ENCODE measurements at regions not wholly inside any gene's neighbourhood (a gene's known extent, or its start where the extent isn't known, plus 50 kb on each side); places are given as distances from the start of the nearest gene placed in this dataset.
"Not testable (repeated sequence)": the region's sequence is repeated elsewhere in the genome, so short reads cannot be mapped to it uniquely, and the experiment has no call there.

DNA sequence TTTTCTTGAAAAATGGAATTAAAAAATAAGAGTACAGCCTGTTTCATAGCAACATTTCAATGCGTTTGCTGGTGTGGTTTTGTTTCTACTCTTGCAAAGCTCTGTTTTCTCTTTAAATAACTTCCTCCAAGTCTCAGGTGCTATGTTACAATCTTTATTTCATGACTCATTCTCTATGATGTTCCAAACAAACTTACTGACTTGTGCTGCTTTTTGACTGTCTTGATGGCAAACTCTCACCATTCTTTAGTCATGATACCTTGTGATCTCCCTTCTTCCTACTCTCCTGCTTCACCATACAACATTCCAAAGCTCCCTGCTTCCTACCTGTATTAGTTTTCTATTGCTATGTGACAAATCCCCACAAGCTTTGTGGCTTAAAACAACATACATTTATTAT is 166.1 kb downstream of the C11orf91 start:
- no peaks in the 10 kb centered on the region for H3K9me3 Mint-ChIP-seq
- no peaks in the 10 kb centered on the region for H3K36me3 Mint-ChIP-seq (ENCODE audit: insufficient read depth)
- DNase-seq (no peak), ATAC-seq (no peak)
- no peak overlapping the region for H3K4me3 Mint-ChIP-seq
- H3K4me1 Mint-ChIP-seq (ENCODE audit: low read depth) = no peaks in the 10 kb centered on the region
- H3K27me3 Mint-ChIP-seq (ENCODE audit: low read depth) = peaks cover 19% of the 10 kb centered on the region

DNA sequence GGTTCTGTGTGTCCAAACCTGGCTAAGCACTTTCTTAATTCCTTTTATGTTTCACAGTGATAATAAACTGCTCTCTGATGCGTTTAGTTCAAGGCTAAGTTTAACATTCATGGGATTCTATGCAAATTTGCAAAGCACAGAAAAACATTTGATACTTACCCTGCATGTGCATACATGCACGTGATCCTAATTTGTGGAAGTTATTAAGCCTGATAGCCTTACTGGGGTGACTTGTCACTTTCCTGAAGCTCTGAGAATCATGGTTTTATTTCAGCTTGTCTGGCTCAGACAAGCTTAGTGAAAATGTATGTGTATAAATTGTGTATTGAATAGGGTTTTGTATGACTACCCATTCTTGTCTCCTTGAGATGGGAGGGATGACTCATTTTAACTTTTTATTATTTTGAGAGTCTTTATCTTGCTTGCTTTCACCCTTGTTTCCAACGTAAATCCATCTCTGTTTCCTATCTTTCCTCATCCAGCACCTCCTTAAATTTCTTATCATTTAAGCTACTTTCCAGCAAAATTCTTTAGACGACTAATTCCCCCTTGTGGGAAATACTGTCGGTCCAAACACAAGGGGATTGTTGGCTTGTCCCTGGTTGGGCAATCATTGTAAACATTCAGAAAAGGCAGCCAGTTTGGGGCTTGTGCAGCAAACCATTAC is 167.1 kb downstream of the C11orf91 start:
- Mint-ChIP-seq H3K4me1 (ENCODE audit: low read depth) (no peaks in the 10 kb centered on the region), H3K4me3 (no peak overlapping the region), H3K9me3 (no peaks in the 10 kb centered on the region), H3K36me3 (ENCODE audit: insufficient read depth) (no peaks in the 10 kb centered on the region), H3K27me3 (ENCODE audit: low read depth) (peaks cover 16% of the 10 kb centered on the region)
- no peak for DNase-seq
- no peak for ATAC-seq

DNA sequence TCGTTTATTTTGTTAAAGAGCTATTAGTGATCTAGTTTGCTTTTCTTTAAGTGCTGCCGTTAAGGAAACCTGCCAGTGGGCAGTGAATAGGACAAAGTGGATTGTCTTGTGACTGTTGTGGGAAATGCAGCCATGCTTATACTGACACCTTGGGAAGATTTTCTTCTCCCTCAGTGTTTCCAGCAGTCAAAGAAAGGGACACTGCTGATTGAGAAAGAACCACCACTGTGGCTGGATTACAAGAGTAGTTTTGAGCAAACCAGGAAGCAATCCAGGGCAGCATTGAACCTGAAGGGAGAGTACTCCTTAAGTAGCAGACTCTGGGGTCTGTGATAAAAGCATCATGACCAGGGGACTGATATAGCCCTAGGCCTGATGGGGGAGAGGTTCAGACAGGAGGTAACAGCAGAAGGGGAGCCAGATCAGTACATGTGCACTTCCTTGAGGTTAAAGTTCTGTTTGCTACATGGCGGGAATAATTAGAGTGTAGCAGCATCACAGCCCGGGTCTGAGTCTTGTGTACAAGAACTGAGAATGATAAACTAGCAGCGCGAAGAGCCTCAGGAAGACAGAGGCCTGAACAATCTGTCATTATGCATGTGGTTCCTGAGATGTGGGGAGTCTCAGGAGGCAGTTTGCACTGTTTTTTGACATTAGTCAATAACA is 167.8 kb downstream of the C11orf91 start:
- H3K27me3 Mint-ChIP-seq (ENCODE audit: low read depth) = peaks cover 16% of the 10 kb centered on the region
- no peak overlapping the region for H3K4me3 Mint-ChIP-seq
- no peaks in the 10 kb centered on the region for H3K9me3 Mint-ChIP-seq
- H3K36me3 Mint-ChIP-seq (ENCODE audit: insufficient read depth) = no peaks in the 10 kb centered on the region
- no peak for DNase-seq
- no peaks in the 10 kb centered on the region for H3K4me1 Mint-ChIP-seq (ENCODE audit: low read depth)
- ATAC-seq = no peak

DNA sequence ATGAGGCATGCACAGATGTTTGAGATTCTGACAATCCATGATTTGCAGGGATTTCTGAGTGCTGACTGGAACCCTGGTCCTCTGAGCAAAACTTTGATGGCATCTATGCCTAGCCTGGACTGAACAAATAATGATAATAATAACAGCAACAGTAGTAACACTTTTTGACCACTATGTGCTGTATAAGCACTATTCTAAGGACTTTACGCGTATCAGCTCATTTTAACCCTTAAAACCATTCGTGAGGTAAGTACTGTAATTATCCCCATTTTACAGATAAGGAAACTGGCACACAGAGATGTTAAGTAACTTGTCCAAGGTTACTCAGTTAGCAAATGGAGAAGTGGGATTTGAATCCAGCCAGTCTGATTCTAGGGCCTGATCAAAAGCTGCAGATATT is 168.4 kb downstream of the C11orf91 start:
- no peaks in the 10 kb centered on the region for H3K4me1 Mint-ChIP-seq (ENCODE audit: low read depth)

DNA sequence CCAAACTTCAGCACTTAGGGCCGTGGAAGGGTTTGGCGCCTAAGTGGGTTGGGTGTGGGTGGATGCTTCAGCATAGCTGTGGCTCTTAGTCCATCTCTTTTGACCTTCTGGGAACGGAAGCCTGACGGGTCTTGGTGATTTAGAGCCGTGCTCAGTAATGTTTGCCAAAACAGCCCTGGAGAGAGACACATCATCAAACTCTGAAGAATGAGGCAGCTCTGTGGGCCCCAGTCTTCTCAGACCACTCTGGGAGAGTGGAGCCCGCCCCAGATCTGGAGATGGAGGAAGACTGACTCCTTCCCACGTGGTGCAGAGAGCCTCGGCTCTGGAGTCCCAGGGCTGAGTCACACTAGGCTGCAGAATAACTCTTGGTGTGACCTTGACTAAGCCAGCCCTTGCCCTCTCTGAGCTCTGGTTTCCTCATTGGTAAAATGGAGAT is 168.9 kb downstream of the C11orf91 start:
- DNase-seq (no peak), ATAC-seq (no peak)
- H3K36me3 Mint-ChIP-seq (ENCODE audit: insufficient read depth) = no peaks in the 10 kb centered on the region
- peaks cover 14% of the 10 kb centered on the region for H3K27me3 Mint-ChIP-seq (ENCODE audit: low read depth)
- peaks cover 9% of the 10 kb centered on the region for H3K9me3 Mint-ChIP-seq
- H3K4me3 Mint-ChIP-seq = no peak overlapping the region
- no peaks in the 10 kb centered on the region for H3K4me1 Mint-ChIP-seq (ENCODE audit: low read depth)

More for the DNA sequence above, 168.4 kb downstream of the C11orf91 start:
- ATAC-seq (no peak), DNase-seq (no peak)
- peaks cover 4% of the 10 kb centered on the region for H3K9me3 Mint-ChIP-seq
- no peaks in the 10 kb centered on the region for H3K36me3 Mint-ChIP-seq (ENCODE audit: insufficient read depth)
- H3K27me3 Mint-ChIP-seq (ENCODE audit: low read depth) = peaks cover 15% of the 10 kb centered on the region
- no peak overlapping the region for H3K4me3 Mint-ChIP-seq

DNA sequence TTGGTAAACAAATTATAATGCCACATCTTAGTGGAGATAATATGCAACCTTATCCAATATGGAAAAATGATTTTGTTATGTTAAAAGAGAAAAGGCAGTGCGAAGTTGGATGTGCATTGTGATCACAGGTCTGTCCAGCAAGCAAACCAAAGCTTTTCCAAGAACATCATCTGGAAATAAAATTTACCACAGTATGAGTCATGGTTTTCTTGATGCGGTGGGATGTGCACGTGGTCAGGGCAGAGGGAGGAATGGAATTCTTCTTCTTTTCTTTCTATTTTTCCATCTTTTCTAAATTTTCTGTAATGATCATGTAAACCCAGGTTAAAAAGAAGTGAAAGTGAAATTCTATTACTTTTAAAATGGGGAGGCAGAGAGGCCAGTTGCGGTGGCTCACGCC is 169.8 kb downstream of the C11orf91 start:
- Mint-ChIP-seq H3K27me3 (ENCODE audit: low read depth) (peaks cover 15% of the 10 kb centered on the region), H3K9me3 (peaks cover 15% of the 10 kb centered on the region), H3K4me3 (no peak overlapping the region), H3K4me1 (ENCODE audit: low read depth) (no peaks in the 10 kb centered on the region), H3K36me3 (ENCODE audit: insufficient read depth) (no peaks in the 10 kb centered on the region)
- no peak for ATAC-seq
- DNase-seq = no peak

DNA sequence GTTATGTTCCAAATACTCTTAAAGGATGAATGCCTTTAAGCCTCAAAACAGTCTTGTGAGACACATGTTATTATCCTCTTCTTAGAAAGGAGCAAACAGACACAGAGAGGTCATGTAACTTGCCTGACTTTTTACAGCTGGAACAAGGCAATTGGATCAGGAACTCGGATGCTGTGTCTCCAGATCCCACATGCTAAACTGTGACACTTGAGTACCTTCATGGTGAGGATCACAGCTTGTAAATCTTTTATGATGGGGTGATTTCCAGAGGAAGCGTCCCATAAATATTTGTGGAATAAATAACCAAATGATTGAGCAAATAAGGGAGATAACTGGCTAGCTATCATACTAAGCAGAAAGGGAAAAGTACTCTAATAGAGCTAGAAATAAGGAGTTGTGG is 171.2 kb downstream of the C11orf91 start:
- Mint-ChIP-seq H3K4me1 (ENCODE audit: low read depth) (no peaks in the 10 kb centered on the region), H3K9me3 (peaks cover 15% of the 10 kb centered on the region)
- no peak for DNase-seq

DNA sequence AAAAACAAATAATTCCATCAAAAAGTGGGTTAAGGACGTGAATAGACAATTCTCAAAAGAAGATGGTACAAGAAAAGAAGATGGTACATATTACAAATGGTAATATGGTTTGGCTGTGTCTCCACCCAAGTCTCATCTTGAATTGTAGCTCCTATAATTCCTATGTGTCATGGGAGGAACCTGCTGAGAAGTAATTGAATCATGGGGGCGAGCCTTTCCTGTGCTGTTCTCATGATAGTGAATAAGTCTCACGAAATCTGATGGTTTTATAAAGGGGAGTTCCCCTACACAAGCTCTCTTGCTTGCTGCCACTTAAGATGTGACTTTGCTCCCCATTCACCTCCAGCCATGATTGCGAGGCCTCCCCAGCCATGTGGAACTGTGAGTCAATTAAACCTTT is 172.9 kb downstream of the C11orf91 start:
- Mint-ChIP-seq H3K27me3 (ENCODE audit: low read depth) (peaks cover 21% of the 10 kb centered on the region), H3K9me3 (peaks cover 15% of the 10 kb centered on the region)
- H3K4me3 Mint-ChIP-seq; ATAC-seq; H3K36me3 Mint-ChIP-seq (ENCODE audit: insufficient read depth); DNase-seq; H3K4me1 Mint-ChIP-seq (ENCODE audit: low read depth): not testable (repeated sequence)

More for the DNA sequence above, 171.2 kb downstream of the C11orf91 start:
- ATAC-seq = no peak
- Mint-ChIP-seq H3K4me3 (no peak overlapping the region), H3K27me3 (ENCODE audit: low read depth) (peaks cover 21% of the 10 kb centered on the region), H3K36me3 (ENCODE audit: insufficient read depth) (no peaks in the 10 kb centered on the region)

DNA sequence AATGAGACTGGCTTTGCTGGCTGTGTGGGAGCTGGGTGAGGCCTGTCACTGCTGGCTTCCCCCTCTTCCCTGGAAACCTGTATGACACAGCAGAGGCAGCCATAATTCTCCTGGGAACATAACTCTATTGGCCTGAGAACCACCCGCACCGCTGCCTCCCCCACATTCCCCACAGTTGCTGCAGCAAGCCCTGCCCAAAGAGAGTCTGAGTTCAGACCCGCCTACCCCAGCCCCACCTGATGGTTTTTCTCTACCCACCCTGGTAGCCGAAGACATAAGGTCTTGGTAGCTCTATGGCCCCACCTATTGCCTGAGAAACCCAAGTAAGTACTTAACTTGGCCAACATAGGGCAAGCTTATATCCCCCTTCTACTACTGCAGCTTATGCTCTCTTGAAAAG is 174.8 kb downstream of the C11orf91 start:
- DNase-seq (no peak), ATAC-seq (no peak)
- H3K4me1 Mint-ChIP-seq (ENCODE audit: low read depth) = no peaks in the 10 kb centered on the region
- peaks cover 15% of the 10 kb centered on the region for H3K9me3 Mint-ChIP-seq
- H3K27me3 Mint-ChIP-seq (ENCODE audit: low read depth) = peaks cover 18% of the 10 kb centered on the region
- H3K4me3 Mint-ChIP-seq = no peak overlapping the region
- no peaks in the 10 kb centered on the region for H3K36me3 Mint-ChIP-seq (ENCODE audit: insufficient read depth)

DNA sequence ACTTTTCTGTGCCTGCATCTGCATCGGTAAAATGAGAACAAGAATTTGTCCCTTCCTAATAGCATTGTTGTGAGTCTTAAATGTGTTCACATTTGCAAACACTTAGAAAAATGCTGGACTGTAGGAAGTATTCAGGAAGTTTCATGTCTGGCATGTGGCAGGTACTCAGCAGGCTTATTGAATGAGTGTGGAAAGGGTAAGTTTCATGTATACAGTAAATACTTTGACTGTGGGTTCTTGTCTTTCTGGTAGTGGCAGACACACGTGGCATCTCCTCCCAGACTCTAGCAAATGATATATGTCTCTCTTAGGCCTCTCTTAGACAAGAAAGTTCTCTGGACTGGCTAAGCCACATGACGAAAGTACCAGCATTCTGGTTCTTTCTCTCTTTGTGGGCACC is 179.2 kb downstream of the C11orf91 start:
- Mint-ChIP-seq H3K36me3 (ENCODE audit: insufficient read depth) (no peaks in the 10 kb centered on the region), H3K4me3 (no peak overlapping the region), H3K4me1 (ENCODE audit: low read depth) (no peaks in the 10 kb centered on the region), H3K9me3 (peaks cover 4% of the 10 kb centered on the region), H3K27me3 (ENCODE audit: low read depth) (peaks cover 19% of the 10 kb centered on the region)
- ATAC-seq = no peak
- no peak for DNase-seq

DNA sequence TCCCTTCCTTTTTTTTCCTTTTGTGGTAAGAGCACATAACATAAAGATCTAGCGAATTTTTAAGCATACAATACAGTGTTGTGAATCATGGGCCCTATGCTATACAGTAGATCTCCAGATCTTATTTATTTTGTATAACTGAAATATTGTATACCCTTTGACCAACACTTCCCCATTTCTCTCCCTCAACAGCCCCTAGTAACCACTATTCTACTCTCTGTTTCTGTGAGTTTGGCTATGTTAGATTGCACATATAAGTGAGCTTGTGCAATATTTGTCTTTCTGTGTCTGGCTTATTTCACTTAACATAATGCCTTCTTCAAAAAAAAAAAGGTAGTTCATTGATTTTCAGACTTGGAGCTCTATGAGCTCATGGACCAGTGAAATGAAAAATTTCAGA is 180.5 kb downstream of the C11orf91 start:
- no peak for ATAC-seq
- Mint-ChIP-seq H3K4me1 (ENCODE audit: low read depth) (no peaks in the 10 kb centered on the region), H3K36me3 (ENCODE audit: insufficient read depth) (no peaks in the 10 kb centered on the region), H3K9me3 (no peaks in the 10 kb centered on the region), H3K27me3 (ENCODE audit: low read depth) (peaks cover 21% of the 10 kb centered on the region), H3K4me3 (no peak overlapping the region)
- no peak for DNase-seq

DNA sequence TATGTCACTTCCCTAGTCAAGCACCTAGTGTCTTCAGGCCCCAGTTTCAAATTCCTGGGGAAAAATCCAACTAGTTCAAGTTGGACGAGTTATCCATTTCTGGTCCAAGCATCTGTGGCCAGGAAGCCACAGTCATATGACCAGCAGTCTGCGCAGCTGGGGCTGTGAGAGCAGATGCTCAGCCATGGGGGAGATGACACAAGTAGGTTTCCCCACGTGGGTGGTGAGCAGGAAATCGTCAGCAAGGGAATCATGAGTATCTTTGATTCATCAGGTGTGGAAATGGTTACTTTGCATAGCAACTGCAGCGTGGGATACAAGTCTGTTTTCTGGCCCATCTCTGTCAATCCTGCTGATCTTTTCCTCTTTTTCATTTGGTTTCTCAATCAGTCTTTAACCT is 185.3 kb downstream of the C11orf91 start:
- Mint-ChIP-seq H3K36me3 (ENCODE audit: insufficient read depth) (no peaks in the 10 kb centered on the region), H3K27me3 (ENCODE audit: low read depth) (peaks cover 22% of the 10 kb centered on the region), H3K9me3 (no peaks in the 10 kb centered on the region), H3K4me1 (ENCODE audit: low read depth) (no peaks in the 10 kb centered on the region), H3K4me3 (no peak overlapping the region)
- DNase-seq (no peak), ATAC-seq (no peak)

DNA sequence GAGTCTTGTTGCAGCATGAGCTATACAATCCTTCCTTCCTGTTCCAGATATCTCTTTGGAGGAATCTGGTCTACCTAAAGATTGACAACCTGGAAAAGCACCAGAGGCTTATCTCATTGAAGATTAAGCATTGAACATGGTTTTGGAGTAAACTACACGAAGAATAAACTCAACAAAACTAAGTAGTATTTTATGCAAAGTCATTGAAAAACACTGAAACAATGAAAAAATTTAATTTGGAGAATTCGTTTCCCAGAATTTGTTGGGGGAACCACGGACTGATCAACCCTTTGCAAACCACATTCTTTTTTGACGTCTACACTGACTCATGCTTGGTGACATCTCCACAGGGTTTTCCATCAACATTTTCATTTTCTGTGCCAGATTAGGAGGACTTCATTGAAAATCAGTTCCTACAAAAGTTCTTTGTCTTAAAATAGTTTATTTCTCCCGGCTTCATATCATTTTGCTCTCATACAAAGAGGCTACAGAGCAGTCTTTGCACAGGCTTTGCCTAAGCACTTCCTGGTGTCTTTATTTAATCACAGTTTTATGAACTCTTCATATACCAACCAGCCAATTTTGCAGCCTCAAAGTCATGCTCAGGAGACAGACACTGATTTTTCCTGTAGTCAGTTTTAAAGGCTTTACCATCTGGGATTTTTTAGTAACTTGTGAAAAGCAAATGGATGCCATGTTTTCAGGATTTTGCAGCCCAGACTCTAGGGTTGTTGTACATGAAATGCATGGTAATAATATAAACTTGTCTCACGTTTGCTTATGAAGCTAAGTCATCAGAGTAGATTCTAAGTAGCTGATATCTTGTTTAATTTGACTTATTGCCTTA is 186.3 kb downstream of the C11orf91 start:
- Mint-ChIP-seq H3K4me1 (ENCODE audit: low read depth) (no peaks in the 10 kb centered on the region), H3K36me3 (ENCODE audit: insufficient read depth) (no peaks in the 10 kb centered on the region), H3K9me3 (no peaks in the 10 kb centered on the region), H3K4me3 (no peak overlapping the region), H3K27me3 (ENCODE audit: low read depth) (peaks cover 22% of the 10 kb centered on the region)
- ATAC-seq = no peak
- DNase-seq = no peak

DNA sequence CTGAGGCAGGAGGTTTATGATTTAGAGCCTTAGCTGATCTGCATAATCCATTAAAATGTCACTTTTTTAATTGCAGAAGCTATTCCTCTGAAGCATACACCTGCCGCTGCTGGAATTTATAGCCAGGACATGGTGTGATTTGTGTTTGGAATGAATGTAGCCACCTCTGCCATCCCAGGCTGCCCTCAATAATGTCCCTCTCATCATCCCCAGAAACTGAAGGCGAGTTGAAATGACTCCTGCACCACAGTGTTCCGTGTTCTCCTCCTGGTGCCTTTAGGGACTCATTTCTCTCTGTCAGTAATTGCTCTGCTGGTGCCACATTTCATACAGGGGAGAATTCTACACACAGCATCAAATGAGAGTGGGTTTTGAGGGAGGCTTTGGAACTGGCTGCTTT is 191.0 kb downstream of the C11orf91 start:
- Mint-ChIP-seq H3K36me3 (ENCODE audit: insufficient read depth) (no peaks in the 10 kb centered on the region), H3K4me3 (no peak overlapping the region), H3K27me3 (ENCODE audit: low read depth) (peaks cover 12% of the 10 kb centered on the region), H3K9me3 (no peaks in the 10 kb centered on the region), H3K4me1 (ENCODE audit: low read depth) (no peaks in the 10 kb centered on the region)
- DNase-seq (no peak), ATAC-seq (no peak)
